ENCODE measurements at regions not wholly inside any gene's neighbourhood (a gene's known extent, or its start where the extent isn't known, plus 50 kb on each side); places are given as distances from the start of the nearest gene placed in this dataset.

- POLR2A ChIA-PET: no interaction called here
- Mint-ChIP-seq H3K36me3 (no peaks in the 10 kb centered on the region), H3K4me1 (no peaks in the 10 kb centered on the region), H3K27ac (no peak overlapping the region), H3K4me3 (no peak overlapping the region), H3K27me3 (no peaks in the 10 kb centered on the region), H3K9me3 (no peaks in the 10 kb centered on the region)
- ATAC-seq (ENCODE audit: low read depth) (no peak), DNase-seq (no peak)
Measured at GRCh38 chr3:87175732-87176131, 51.4 kb upstream of the CHMP2B start.

GRCh38 chr3:87173776-87174175, 53.3 kb upstream of the CHMP2B start:
- H3K36me3 Mint-ChIP-seq: no peaks in the 10 kb centered on the region
- no peak overlapping the region for H3K4me3 Mint-ChIP-seq
- H3K27me3 Mint-ChIP-seq: no peaks in the 10 kb centered on the region
- H3K27ac Mint-ChIP-seq: no peak overlapping the region
- ATAC-seq (ENCODE audit: low read depth): no peak
- H3K9me3 Mint-ChIP-seq: no peaks in the 10 kb centered on the region
- no peaks in the 10 kb centered on the region for H3K4me1 Mint-ChIP-seq
- no peak for DNase-seq
- POLR2A ChIA-PET: no interaction called here

- H3K4me3 Mint-ChIP-seq: no peak overlapping the region
- ATAC-seq (ENCODE audit: low read depth) (no peak), DNase-seq (no peak)
- H3K36me3 Mint-ChIP-seq: no peaks in the 10 kb centered on the region
- no peaks in the 10 kb centered on the region for H3K4me1 Mint-ChIP-seq
- no peak overlapping the region for H3K27ac Mint-ChIP-seq
- peaks cover 3% of the 10 kb centered on the region for H3K27me3 Mint-ChIP-seq
- POLR2A ChIA-PET: no interaction called here
- no peaks in the 10 kb centered on the region for H3K9me3 Mint-ChIP-seq
Measured at GRCh38 chr3:87173071-87173470, 54.0 kb upstream of the CHMP2B start.

- POLR2A ChIA-PET: no interaction called here
- ATAC-seq (ENCODE audit: low read depth) (no peak), DNase-seq (no peak)
- H3K36me3 Mint-ChIP-seq: no peaks in the 10 kb centered on the region
- no peak overlapping the region for H3K27ac Mint-ChIP-seq
- no peaks in the 10 kb centered on the region for H3K9me3 Mint-ChIP-seq
- H3K4me3 Mint-ChIP-seq: peak overlapping the region; percentile 20
- peaks cover 14% of the 10 kb centered on the region for H3K27me3 Mint-ChIP-seq
- H3K4me1 Mint-ChIP-seq: no peaks in the 10 kb centered on the region
Measured at GRCh38 chr3:87167628-87168456, 59.3 kb upstream of the CHMP2B start.

GRCh38 chr3:87164245-87164644, 62.9 kb upstream of the CHMP2B start:
- no peaks in the 10 kb centered on the region for H3K9me3 Mint-ChIP-seq
- peaks cover 14% of the 10 kb centered on the region for H3K27me3 Mint-ChIP-seq
- no peak overlapping the region for H3K4me3 Mint-ChIP-seq
- H3K27ac Mint-ChIP-seq: no peak overlapping the region
- no peaks in the 10 kb centered on the region for H3K4me1 Mint-ChIP-seq
- DNase-seq (no peak), ATAC-seq (ENCODE audit: low read depth) (no peak)
- POLR2A ChIA-PET: no interaction called here
- no peaks in the 10 kb centered on the region for H3K36me3 Mint-ChIP-seq

GRCh38 chr3:87161851-87162250, 65.3 kb upstream of the CHMP2B start:
- no peaks in the 10 kb centered on the region for H3K36me3 Mint-ChIP-seq
- ATAC-seq (ENCODE audit: low read depth): no peak
- H3K4me1 Mint-ChIP-seq: no peaks in the 10 kb centered on the region
- no peak for DNase-seq
- H3K27me3 Mint-ChIP-seq: peaks cover 11% of the 10 kb centered on the region
- no peak overlapping the region for H3K4me3 Mint-ChIP-seq
- POLR2A ChIA-PET: no interaction called here
- no peaks in the 10 kb centered on the region for H3K9me3 Mint-ChIP-seq
- no peak overlapping the region for H3K27ac Mint-ChIP-seq

GRCh38 chr3:87161417-87161816, 65.7 kb upstream of the CHMP2B start:
- no peak for DNase-seq
- Mint-ChIP-seq H3K36me3 (no peaks in the 10 kb centered on the region), H3K4me3 (no peak overlapping the region), H3K9me3 (no peaks in the 10 kb centered on the region), H3K27me3 (peaks cover 7% of the 10 kb centered on the region), H3K4me1 (no peaks in the 10 kb centered on the region), H3K27ac (no peak overlapping the region)
- POLR2A ChIA-PET: no interaction called here
- ATAC-seq (ENCODE audit: low read depth): no peak

GRCh38 chr3:87161013-87161412, 66.1 kb upstream of the CHMP2B start:
- Mint-ChIP-seq H3K9me3 (no peaks in the 10 kb centered on the region), H3K4me3 (no peak overlapping the region), H3K4me1 (no peaks in the 10 kb centered on the region), H3K27me3 (peaks cover 4% of the 10 kb centered on the region), H3K36me3 (no peaks in the 10 kb centered on the region), H3K27ac (no peak overlapping the region)
- POLR2A ChIA-PET: no interaction called here
- DNase-seq (no peak), ATAC-seq (ENCODE audit: low read depth) (no peak)

- POLR2A ChIA-PET: no interaction called here
- ATAC-seq (ENCODE audit: low read depth) (no peak), DNase-seq (no peak)
- Mint-ChIP-seq H3K9me3 (no peaks in the 10 kb centered on the region), H3K4me1 (no peaks in the 10 kb centered on the region), H3K27me3 (peaks cover 4% of the 10 kb centered on the region), H3K36me3 (no peaks in the 10 kb centered on the region), H3K4me3 (no peak overlapping the region), H3K27ac (no peak overlapping the region)
Measured at GRCh38 chr3:87158823-87159222, 68.3 kb upstream of the CHMP2B start.

- H3K27me3 Mint-ChIP-seq: peaks cover 2% of the 10 kb centered on the region
- H3K9me3 Mint-ChIP-seq: peaks cover 3% of the 10 kb centered on the region
- DNase-seq (no peak), ATAC-seq (ENCODE audit: low read depth) (no peak)
- no peak overlapping the region for H3K27ac Mint-ChIP-seq
- no peaks in the 10 kb centered on the region for H3K4me1 Mint-ChIP-seq
- H3K4me3 Mint-ChIP-seq: no peak overlapping the region
- H3K36me3 Mint-ChIP-seq: no peaks in the 10 kb centered on the region
- POLR2A ChIA-PET: no interaction called here
Measured at GRCh38 chr3:87148020-87148419, 79.1 kb upstream of the CHMP2B start.

GRCh38 chr3:87147562-87147961, 79.5 kb upstream of the CHMP2B start:
- peaks cover 3% of the 10 kb centered on the region for H3K9me3 Mint-ChIP-seq
- no peak for DNase-seq
- H3K27me3 Mint-ChIP-seq: peaks cover 2% of the 10 kb centered on the region
- no peak overlapping the region for H3K4me3 Mint-ChIP-seq
- no peaks in the 10 kb centered on the region for H3K4me1 Mint-ChIP-seq
- POLR2A ChIA-PET: no interaction called here
- no peak overlapping the region for H3K27ac Mint-ChIP-seq
- no peak for ATAC-seq (ENCODE audit: low read depth)
- H3K36me3 Mint-ChIP-seq: no peaks in the 10 kb centered on the region

- DNase-seq (no peak), ATAC-seq (ENCODE audit: low read depth) (no peak)
- Mint-ChIP-seq H3K27me3 (no peaks in the 10 kb centered on the region), H3K4me3 (no peak overlapping the region), H3K4me1 (no peaks in the 10 kb centered on the region), H3K36me3 (no peaks in the 10 kb centered on the region), H3K27ac (no peak overlapping the region), H3K9me3 (peaks cover 3% of the 10 kb centered on the region)
- POLR2A ChIA-PET: no interaction called here
Measured at GRCh38 chr3:87145553-87145952, 81.6 kb upstream of the CHMP2B start.

- H3K36me3 Mint-ChIP-seq: no peaks in the 10 kb centered on the region
Measured at GRCh38 chr3:87136066-87136596, 91.0 kb upstream of the CHMP2B start.

GRCh38 chr3:87135412-87135811, 91.7 kb upstream of the CHMP2B start:
- Mint-ChIP-seq H3K27ac (no peak overlapping the region), H3K9me3 (no peaks in the 10 kb centered on the region), H3K4me1 (no peaks in the 10 kb centered on the region), H3K4me3 (no peak overlapping the region), H3K27me3 (peaks cover 2% of the 10 kb centered on the region), H3K36me3 (no peaks in the 10 kb centered on the region)
- ATAC-seq (ENCODE audit: low read depth) (no peak), DNase-seq (no peak)
- POLR2A ChIA-PET: no interaction called here

More at GRCh38 chr3:87136066-87136596, 91.0 kb upstream of the CHMP2B start:
- POLR2A ChIA-PET: no interaction called here
- Mint-ChIP-seq H3K27ac (no peak overlapping the region), H3K9me3 (no peaks in the 10 kb centered on the region), H3K4me1 (no peaks in the 10 kb centered on the region), H3K4me3 (no peak overlapping the region), H3K27me3 (peaks cover 2% of the 10 kb centered on the region)
- ATAC-seq (ENCODE audit: low read depth) (no peak), DNase-seq (no peak)

Measured in activated naive CD8-positive, alpha-beta T cell treated with anti-CD3 and anti-CD28 coated beads, Interleukin-2, amount 10 ng/mL, durations not matched to agents 7 days and 5 days (primary cell).